ENCODE measurements at regions not wholly inside any gene's neighbourhood (a gene's known extent, or its start where the extent isn't known, plus 50 kb on each side); places are given as distances from the start of the nearest gene placed in this dataset.

- Histone ChIP-seq H2AK5ac (ENCODE audit: low read length) (no peak overlapping the region), H3K36me3 (ENCODE audit: control insufficient read depth, insufficient read depth, low read length) (no peaks in the 10 kb centered on the region), H3K4me3 (ENCODE audit: low read length) (no peak overlapping the region), H2BK120ac (ENCODE audit: low read depth, low read length) (no peak overlapping the region), H3K23ac (ENCODE audit: low read length) (no peak overlapping the region), H2BK15ac (replicated peaks; ENCODE audit: low read depth) (no peak overlapping the region), H4K8ac (ENCODE audit: low read depth, low read length) (no peak overlapping the region), H3K18ac (ENCODE audit: low read length) (no peak overlapping the region), H3K4me1 (ENCODE audit: control insufficient read depth, low read depth, low read length) (no peaks in the 10 kb centered on the region), H3K79me1 (ENCODE audit: low read length) (no peaks in the 10 kb centered on the region), H2BK5ac (ENCODE audit: low read length) (no peak overlapping the region), H3K9ac (ENCODE audit: low read length) (no peak overlapping the region), H3K27ac (ENCODE audit: low read depth, low read length) (no peak overlapping the region), H4K5ac (ENCODE audit: low read length) (no peak overlapping the region), H3K79me2 (ENCODE audit: control insufficient read depth, insufficient read depth, low read length) (no peaks in the 10 kb centered on the region), H3K4me2 (ENCODE audit: low read length) (no peak overlapping the region), H3K4ac (ENCODE audit: low read depth, low read length) (no peak overlapping the region), H3K56ac (ENCODE audit: low read length) (no peak overlapping the region), H3K27me3 (ENCODE audit: insufficient read depth, low read length, poor library complexity) (no peaks in the 10 kb centered on the region)
- no peak for DNase-seq
These were observed 66.4 kb upstream of the HHIP start for GRCh38 chr4:144579411-144580030.

DNA sequence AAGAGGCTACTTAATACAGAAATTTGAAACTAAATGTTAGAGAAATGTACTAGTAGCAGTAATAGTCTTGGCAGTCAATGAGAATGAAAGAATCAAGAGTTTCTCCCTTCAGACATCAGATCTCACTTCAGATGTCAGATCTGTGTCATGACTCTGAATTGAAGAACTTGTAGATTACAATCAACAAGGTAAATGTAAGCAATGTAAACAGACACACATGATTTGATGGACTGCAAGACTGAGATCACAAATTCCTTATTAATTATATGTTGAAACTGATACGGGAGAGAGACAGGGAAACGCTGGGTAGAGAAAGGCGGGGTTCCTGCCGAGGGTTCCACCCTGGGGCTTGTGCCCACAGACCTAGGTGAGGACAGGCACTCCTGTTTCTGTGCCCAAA, 65.5 kb upstream of the HHIP start:
- H4K8ac ChIP-seq (ENCODE audit: low read depth, low read length): no peak overlapping the region
- no peak overlapping the region for H3K27ac ChIP-seq (ENCODE audit: low read depth, low read length)
- H3K79me1 ChIP-seq (ENCODE audit: low read length): no peaks in the 10 kb centered on the region
- no peaks in the 10 kb centered on the region for H3K4me1 ChIP-seq (ENCODE audit: control insufficient read depth, low read depth, low read length)
- H3K9ac ChIP-seq (ENCODE audit: low read length): no peak overlapping the region
- no peak for DNase-seq
- H3K79me2 ChIP-seq (ENCODE audit: control insufficient read depth, insufficient read depth, low read length): no peaks in the 10 kb centered on the region
- H2BK120ac ChIP-seq (ENCODE audit: low read depth, low read length): no peak overlapping the region
- no peak overlapping the region for H2BK5ac ChIP-seq (ENCODE audit: low read length)
- H2AK5ac ChIP-seq (ENCODE audit: low read length): no peak overlapping the region
- no peaks in the 10 kb centered on the region for H3K27me3 ChIP-seq (ENCODE audit: insufficient read depth, low read length, poor library complexity)
- H3K56ac ChIP-seq (ENCODE audit: low read length): no peak overlapping the region
- no peak overlapping the region for H3K4ac ChIP-seq (ENCODE audit: low read depth, low read length)
- no peaks in the 10 kb centered on the region for H3K36me3 ChIP-seq (ENCODE audit: control insufficient read depth, insufficient read depth, low read length)
- no peak overlapping the region for H2BK15ac ChIP-seq (replicated peaks; ENCODE audit: low read depth)
- H4K5ac ChIP-seq (ENCODE audit: low read length): no peak overlapping the region
- no peak overlapping the region for H3K18ac ChIP-seq (ENCODE audit: low read length)
- H3K23ac ChIP-seq (ENCODE audit: low read length): no peak overlapping the region
- no CpG with 5 or more reads among the region's 4 CpGs for WGBS (ENCODE audit: extremely low coverage, insufficient coverage, low lambda C conversion rate)
- no peak overlapping the region for H3K4me3 ChIP-seq (ENCODE audit: low read length)
- H3K4me2 ChIP-seq (ENCODE audit: low read length): no peak overlapping the region

DNA sequence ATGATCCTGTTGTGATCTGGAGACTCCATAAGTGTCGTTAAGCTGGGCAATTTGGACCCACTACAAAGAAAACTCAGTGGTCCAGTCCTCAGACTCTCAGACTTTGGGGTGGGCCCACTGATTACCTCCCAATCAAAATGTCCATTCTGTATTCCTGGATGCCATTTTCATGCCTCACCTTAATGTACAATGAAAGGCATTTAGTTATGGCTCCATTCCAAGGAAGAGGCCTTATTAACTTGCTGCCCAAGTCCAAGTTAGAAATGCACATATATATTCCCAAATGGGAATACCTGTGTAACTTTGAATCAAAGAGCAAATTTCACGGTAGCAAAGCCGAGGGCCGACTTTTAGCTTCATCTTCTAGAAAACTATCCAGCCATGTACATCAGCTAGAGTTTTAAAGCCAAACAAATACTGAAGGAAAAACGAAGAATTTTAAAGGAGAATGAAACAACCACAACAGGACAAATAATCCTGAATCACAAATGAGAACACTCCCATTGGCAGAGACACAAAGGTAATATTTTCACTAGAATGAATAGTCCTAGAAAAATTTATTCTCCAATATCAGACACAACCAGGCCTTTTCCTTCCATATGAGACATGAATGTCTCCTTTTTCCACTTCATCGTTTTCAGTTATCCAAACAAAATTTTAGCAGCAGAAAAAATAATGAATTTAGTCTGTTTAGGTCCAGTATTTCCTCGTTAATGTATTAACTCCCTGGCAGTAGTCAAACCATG, 63.7 kb upstream of the HHIP start:
- Histone ChIP-seq H3K27ac (ENCODE audit: low read depth, low read length) (no peak overlapping the region), H3K79me1 (ENCODE audit: low read length) (no peaks in the 10 kb centered on the region), H2BK5ac (ENCODE audit: low read length) (no peak overlapping the region), H3K18ac (ENCODE audit: low read length) (no peak overlapping the region), H3K4me3 (ENCODE audit: low read length) (no peak overlapping the region), H3K36me3 (ENCODE audit: control insufficient read depth, insufficient read depth, low read length) (no peaks in the 10 kb centered on the region), H3K9ac (ENCODE audit: low read length) (no peak overlapping the region), H3K4me1 (ENCODE audit: control insufficient read depth, low read depth, low read length) (no peaks in the 10 kb centered on the region), H3K79me2 (ENCODE audit: control insufficient read depth, insufficient read depth, low read length) (no peaks in the 10 kb centered on the region), H2BK120ac (ENCODE audit: low read depth, low read length) (no peak overlapping the region), H4K5ac (ENCODE audit: low read length) (no peak overlapping the region), H3K23ac (ENCODE audit: low read length) (no peak overlapping the region), H2AK5ac (ENCODE audit: low read length) (no peak overlapping the region), H3K4ac (ENCODE audit: low read depth, low read length) (no peak overlapping the region), H2BK15ac (replicated peaks; ENCODE audit: low read depth) (no peak overlapping the region), H3K56ac (ENCODE audit: low read length) (no peak overlapping the region), H4K8ac (ENCODE audit: low read depth, low read length) (no peak overlapping the region), H3K27me3 (ENCODE audit: insufficient read depth, low read length, poor library complexity) (no peaks in the 10 kb centered on the region), H3K4me2 (ENCODE audit: low read length) (no peak overlapping the region)
- DNase-seq: no peak
- no CpG with 5 or more reads among the region's 7 CpGs for WGBS (ENCODE audit: extremely low coverage, insufficient coverage, low lambda C conversion rate)

- Histone ChIP-seq H3K36me3 (ENCODE audit: control insufficient read depth, insufficient read depth, low read length) (no peaks in the 10 kb centered on the region), H4K5ac (ENCODE audit: low read length) (no peak overlapping the region), H3K4me3 (ENCODE audit: low read length) (no peak overlapping the region), H3K56ac (ENCODE audit: low read length) (no peak overlapping the region), H3K27ac (ENCODE audit: low read depth, low read length) (no peak overlapping the region), H3K4me2 (ENCODE audit: low read length) (no peak overlapping the region), H3K79me2 (ENCODE audit: control insufficient read depth, insufficient read depth, low read length) (no peaks in the 10 kb centered on the region), H3K27me3 (ENCODE audit: insufficient read depth, low read length, poor library complexity) (no peaks in the 10 kb centered on the region), H3K79me1 (ENCODE audit: low read length) (no peaks in the 10 kb centered on the region), H3K18ac (ENCODE audit: low read length) (no peak overlapping the region), H2BK15ac (replicated peaks; ENCODE audit: low read depth) (no peak overlapping the region), H3K4me1 (ENCODE audit: control insufficient read depth, low read depth, low read length) (no peaks in the 10 kb centered on the region), H4K8ac (ENCODE audit: low read depth, low read length) (no peak overlapping the region), H3K4ac (ENCODE audit: low read depth, low read length) (no peak overlapping the region), H2BK5ac (ENCODE audit: low read length) (no peak overlapping the region), H3K23ac (ENCODE audit: low read length) (no peak overlapping the region), H2BK120ac (ENCODE audit: low read depth, low read length) (no peak overlapping the region), H2AK5ac (ENCODE audit: low read length) (no peak overlapping the region), H3K9ac (ENCODE audit: low read length) (no peak overlapping the region)
- WGBS (ENCODE audit: extremely low coverage, insufficient coverage, low lambda C conversion rate): no CpG with 5 or more reads among the region's 3 CpGs
- no peak for DNase-seq
These were observed 63.0 kb upstream of the HHIP start for GRCh38 chr4:144582975-144583374.

DNA sequence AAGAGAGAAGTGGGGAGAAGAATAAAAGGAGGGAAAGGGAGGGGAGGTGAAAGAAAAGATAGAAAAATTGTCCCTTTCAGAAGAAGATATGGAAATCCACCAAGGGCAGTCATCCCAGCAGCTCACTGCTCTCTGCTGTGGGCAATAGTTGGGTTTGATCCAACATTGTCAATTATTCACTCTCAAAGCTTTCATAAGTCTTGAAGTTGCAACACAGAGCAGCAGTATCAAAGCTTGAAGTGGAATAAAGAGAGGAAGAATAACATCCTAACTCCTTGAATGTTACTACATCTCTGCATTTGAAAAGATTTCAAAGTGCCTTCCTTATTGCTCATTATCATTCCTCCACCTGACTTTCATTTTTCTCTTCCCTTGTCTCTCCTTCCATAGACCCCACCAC, 62.3 kb upstream of the HHIP start:
- no peak overlapping the region for H3K23ac ChIP-seq (ENCODE audit: low read length)
- no peak overlapping the region for H2BK5ac ChIP-seq (ENCODE audit: low read length)
- no peaks in the 10 kb centered on the region for H3K79me2 ChIP-seq (ENCODE audit: control insufficient read depth, insufficient read depth, low read length)
- no peak overlapping the region for H2AK5ac ChIP-seq (ENCODE audit: low read length)
- H3K4ac ChIP-seq (ENCODE audit: low read depth, low read length): no peak overlapping the region
- no peak overlapping the region for H2BK15ac ChIP-seq (replicated peaks; ENCODE audit: low read depth)
- H3K4me3 ChIP-seq (ENCODE audit: low read length): no peak overlapping the region
- H3K36me3 ChIP-seq (ENCODE audit: control insufficient read depth, insufficient read depth, low read length): no peaks in the 10 kb centered on the region
- no peak overlapping the region for H3K18ac ChIP-seq (ENCODE audit: low read length)
- H3K4me1 ChIP-seq (ENCODE audit: control insufficient read depth, low read depth, low read length): no peaks in the 10 kb centered on the region
- no peaks in the 10 kb centered on the region for H3K79me1 ChIP-seq (ENCODE audit: low read length)
- no peak for DNase-seq
- no peak overlapping the region for H4K5ac ChIP-seq (ENCODE audit: low read length)
- no peak overlapping the region for H3K9ac ChIP-seq (ENCODE audit: low read length)
- no peak overlapping the region for H3K27ac ChIP-seq (ENCODE audit: low read depth, low read length)
- H3K56ac ChIP-seq (ENCODE audit: low read length): no peak overlapping the region
- no peak overlapping the region for H3K4me2 ChIP-seq (ENCODE audit: low read length)
- no peak overlapping the region for H4K8ac ChIP-seq (ENCODE audit: low read depth, low read length)
- H3K27me3 ChIP-seq (ENCODE audit: insufficient read depth, low read length, poor library complexity): no peaks in the 10 kb centered on the region
- H2BK120ac ChIP-seq (ENCODE audit: low read depth, low read length): no peak overlapping the region

DNA sequence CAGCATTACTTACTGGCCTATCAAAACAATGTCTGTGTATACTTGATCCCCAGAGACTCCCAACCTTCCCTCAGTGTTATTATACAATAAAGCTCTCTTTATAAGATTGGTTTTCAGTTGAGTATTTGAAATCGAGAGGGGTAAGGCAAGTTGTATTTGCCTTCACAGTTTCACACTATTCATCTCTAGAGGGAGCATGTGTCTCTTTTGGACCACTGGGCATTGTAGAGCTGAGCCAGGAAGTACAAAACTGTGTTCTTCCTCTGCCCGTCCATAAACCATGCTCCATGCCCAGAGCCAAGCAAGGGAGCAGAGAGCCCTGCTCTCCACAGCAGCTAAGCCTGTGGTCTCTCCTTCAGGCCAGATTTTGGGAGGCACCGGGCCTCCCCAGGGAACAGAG, 61.5 kb upstream of the HHIP start:
- Histone ChIP-seq H3K79me2 (ENCODE audit: control insufficient read depth, insufficient read depth, low read length) (no peaks in the 10 kb centered on the region), H3K27ac (ENCODE audit: low read depth, low read length) (no peak overlapping the region), H3K23ac (ENCODE audit: low read length) (no peak overlapping the region), H3K9ac (ENCODE audit: low read length) (no peak overlapping the region), H2BK15ac (replicated peaks; ENCODE audit: low read depth) (no peak overlapping the region), H4K5ac (ENCODE audit: low read length) (no peak overlapping the region), H3K79me1 (ENCODE audit: low read length) (no peaks in the 10 kb centered on the region), H3K4me3 (ENCODE audit: low read length) (no peak overlapping the region), H3K56ac (ENCODE audit: low read length) (no peak overlapping the region), H4K8ac (ENCODE audit: low read depth, low read length) (no peak overlapping the region), H3K4me2 (ENCODE audit: low read length) (no peak overlapping the region), H2BK5ac (ENCODE audit: low read length) (no peak overlapping the region), H2BK120ac (ENCODE audit: low read depth, low read length) (no peak overlapping the region), H3K36me3 (ENCODE audit: control insufficient read depth, insufficient read depth, low read length) (no peaks in the 10 kb centered on the region), H3K4ac (ENCODE audit: low read depth, low read length) (no peak overlapping the region), H2AK5ac (ENCODE audit: low read length) (no peak overlapping the region), H3K18ac (ENCODE audit: low read length) (no peak overlapping the region), H3K27me3 (ENCODE audit: insufficient read depth, low read length, poor library complexity) (no peaks in the 10 kb centered on the region), H3K4me1 (ENCODE audit: control insufficient read depth, low read depth, low read length) (no peaks in the 10 kb centered on the region)
- no peak for DNase-seq
- no CpG with 5 or more reads among the region's 3 CpGs for WGBS (ENCODE audit: extremely low coverage, insufficient coverage, low lambda C conversion rate)

Measured in mesendoderm (in vitro differentiated cells).